WTC11 (cell line): ENCODE measurements at regions not wholly inside any gene's neighbourhood (a gene's known extent, or its start where the extent isn't known, plus 50 kb on each side); places are given as distances from the start of the nearest gene placed in this dataset.

Experiments used
- ATAC-seq: fragments of 200-7000 bp; cut with Tn5 transposase; 2 replicates; pipeline ENCODE4 v1.10.0; 2021; ENCODE audit warnings: mild to moderate bottlenecking, moderate library complexity
- CTCF ChIA-PET: fragments of 300-600 bp; sonication (Branson Sonifier 250); formaldehyde crosslinking; loops from one replicate; lab custom pipeline; 2021; ENCODE audit warnings: antibody characterized with exemption; lab: Charles Lee
- POLR2A ChIA-PET: fragments of 350-600 bp; sonication (Branson Sonifier 250); formaldehyde crosslinking; loops from one replicate; lab custom pipeline; 2021; ENCODE audit warnings: antibody characterized with exemption; lab: Charles Lee
- DNase-seq: peaks from one replicate; pipeline ENCODE4 v3.0.0; 2021; ENCODE audit warnings: low spot score
- H3K27ac Mint-ChIP-seq: 2 replicates; pipeline ENCODE4 v1.8.0; 2021; ENCODE audit warnings: mixed read lengths
- H3K27me3 Mint-ChIP-seq: 2 replicates; pipeline ENCODE4 v1.8.0; 2021; ENCODE audit warnings: low read depth, mild to moderate bottlenecking, moderate library complexity, mixed read lengths
- H3K36me3 Mint-ChIP-seq: 2 replicates; pipeline ENCODE4 v1.8.0; 2021; ENCODE audit warnings: mixed read lengths
- H3K4me1 Mint-ChIP-seq: 2 replicates; pipeline ENCODE4 v1.8.0; 2022; ENCODE audit warnings: mixed read lengths
- H3K4me3 Mint-ChIP-seq: 2 replicates; pipeline ENCODE4 v1.8.0; 2021; ENCODE audit warnings: mild to moderate bottlenecking, moderate library complexity, mixed read lengths
- H3K9me3 Mint-ChIP-seq: 2 replicates; pipeline ENCODE4 v1.8.0; 2021; ENCODE audit warnings: mixed read lengths
- ARID4B ChIP-seq: sonication (generic); formaldehyde crosslinking; IDR thresholded peaks from 2 replicates; pipeline ENCODE4 v1.8.0; 2023; ENCODE audit warnings: missing genetic modification reagents, mild to moderate bottlenecking, borderline replicate concordance
- ATF1 ChIP-seq: sonication (generic); formaldehyde crosslinking; IDR thresholded peaks from 2 replicates; pipeline ENCODE4 v1.8.1; 2023; ENCODE audit warnings: mild to moderate bottlenecking, moderate library complexity, missing genetic modification reagents
- ATF6 ChIP-seq: sonication (generic); formaldehyde crosslinking; IDR thresholded peaks from 2 replicates; pipeline ENCODE4 v1.8.1; 2023; ENCODE audit warnings: mild to moderate bottlenecking, missing genetic modification reagents
- CBFB ChIP-seq: sonication (generic); formaldehyde crosslinking; IDR thresholded peaks from 2 replicates; pipeline ENCODE4 v1.8.1; 2022; ENCODE audit warnings: mild to moderate bottlenecking, low read depth, missing genetic modification reagents
- CDX4 ChIP-seq: fragments of 250-450 bp; sonication (Bioruptor Pico); IDR thresholded peaks from 2 replicates; pipeline ENCODE4 v1.9.0; 2021; ENCODE audit warnings: moderate library complexity, mild to moderate bottlenecking, inconsistent platforms, borderline replicate concordance
- EMX1 ChIP-seq: fragments of 250-450 bp; sonication (Bioruptor Pico); IDR thresholded peaks from 2 replicates; pipeline ENCODE4 v1.8.0; 2021; ENCODE audit warnings: mild to moderate bottlenecking
- FOXJ3 ChIP-seq: sonication (generic); formaldehyde crosslinking; IDR thresholded peaks from 2 replicates; pipeline ENCODE4 v1.9.0; 2021; ENCODE audit warnings: missing genetic modification reagents, mild to moderate bottlenecking, borderline replicate concordance
- HMGA2 ChIP-seq: fragments of 250-450 bp; sonication (Bioruptor Pico); IDR thresholded peaks from 2 replicates; pipeline ENCODE4 v1.4.0; 2021; ENCODE audit warnings: mild to moderate bottlenecking, moderate library complexity
- JAZF1 ChIP-seq: fragments of 250-450 bp; sonication (Bioruptor Pico); IDR thresholded peaks from 2 replicates; pipeline ENCODE4 v1.9.0; 2021; ENCODE audit warnings: moderate library complexity, mild to moderate bottlenecking, inconsistent platforms
- JUN ChIP-seq: sonication (generic); formaldehyde crosslinking; IDR thresholded peaks from 2 replicates; pipeline ENCODE4 v1.8.0; 2023; ENCODE audit warnings: mild to moderate bottlenecking, missing genetic modification reagents
- MYBL2 ChIP-seq: sonication (generic); formaldehyde crosslinking; IDR thresholded peaks from 2 replicates; pipeline ENCODE4 v1.8.1; 2023; ENCODE audit warnings: mild to moderate bottlenecking, moderate library complexity, missing genetic modification reagents
- NFYB ChIP-seq: sonication (generic); formaldehyde crosslinking; conservative IDR thresholded peaks from 2 replicates; pipeline ENCODE4 v1.8.0; 2022; ENCODE audit warnings: low read depth, missing genetic modification reagents
- NR1H2 ChIP-seq: sonication (generic); formaldehyde crosslinking; IDR thresholded peaks from 2 replicates; pipeline ENCODE4 v1.9.0; 2021; ENCODE audit warnings: mild to moderate bottlenecking, moderate library complexity, missing genetic modification reagents
- RORB ChIP-seq: fragments of 250-450 bp; sonication (Bioruptor Pico); IDR thresholded peaks from 2 replicates; pipeline ENCODE4 v1.9.0; 2021; ENCODE audit warnings: mild to moderate bottlenecking
- SMAD3 ChIP-seq: sonication (generic); formaldehyde crosslinking; IDR thresholded peaks from 2 replicates; pipeline ENCODE4 v1.8.0; 2022; ENCODE audit warnings: missing genetic modification reagents, mild to moderate bottlenecking, borderline replicate concordance
- SMAD4 ChIP-seq: sonication (generic); formaldehyde crosslinking; IDR thresholded peaks from 2 replicates; pipeline ENCODE4 v1.8.0; 2022; ENCODE audit warnings: mild to moderate bottlenecking, missing genetic modification reagents
- TCF7 ChIP-seq: sonication (generic); formaldehyde crosslinking; IDR thresholded peaks from 2 replicates; pipeline ENCODE4 v1.8.0; 2022; ENCODE audit warnings: mild to moderate bottlenecking, low read depth, missing genetic modification reagents, moderate library complexity
- ZBTB43 ChIP-seq: sonication (generic); formaldehyde crosslinking; IDR thresholded peaks from 2 replicates; pipeline ENCODE4 v1.8.1; 2023; ENCODE audit warnings: mild to moderate bottlenecking, missing genetic modification reagents
- ZNF317 ChIP-seq: sonication (generic); formaldehyde crosslinking; IDR thresholded peaks from 2 replicates; pipeline ENCODE4 v1.8.1; 2023; ENCODE audit warnings: low read depth, mild to moderate bottlenecking, moderate library complexity, missing genetic modification reagents, borderline replicate concordance
- ZNF423 ChIP-seq: fragments of 250-450 bp; sonication (Bioruptor Pico); IDR thresholded peaks from 2 replicates; pipeline ENCODE4 v2.1.2; 2022; ENCODE audit warnings: mild to moderate bottlenecking, moderate library complexity
- ZNF671 ChIP-seq: fragments of 250-450 bp; sonication (Bioruptor Pico); IDR thresholded peaks from 2 replicates; pipeline ENCODE4 v1.8.0; 2021; ENCODE audit warnings: mild to moderate bottlenecking

- TF ChIP-seq CBFB (CRISPR knock-in tag) (no peak), FOXJ3 (no peak), JUN (CRISPR knock-in tag) (no peak), SMAD3 (CRISPR knock-in tag) (no peak), ZNF671 (CRISPR knock-in tag) (no peak), EMX1 (no peak), ARID4B (CRISPR knock-in tag) (no peak), JAZF1 (no peak), MYBL2 (no peak)
Observed at GRCh38 chr18:78831603-78832002, 148.0 kb upstream of the SALL3 start (continued).

- DNase-seq (no peak), ATAC-seq (no peak)
- peaks cover 27% of the 10 kb centered on the region for H3K9me3 Mint-ChIP-seq
- H3K36me3 Mint-ChIP-seq: peaks cover 13% of the 10 kb centered on the region
- H3K4me1 Mint-ChIP-seq: no peaks in the 10 kb centered on the region
- no peak overlapping the region for H3K4me3 Mint-ChIP-seq
- no peak for TF ChIP-seq TCF7 (CRISPR knock-in tag)
- no peak for TF ChIP-seq ATF6
- TF ChIP-seq RORB (CRISPR knock-in tag): no peak
- TF ChIP-seq ZNF423 (CRISPR knock-in tag): no peak
- no peak for TF ChIP-seq NFYB
- TF ChIP-seq HMGA2 (CRISPR knock-in tag): no peak
- TF ChIP-seq ZNF317 (CRISPR knock-in tag): no peak
- TF ChIP-seq NR1H2 (CRISPR knock-in tag): no peak
- TF ChIP-seq CDX4 (CRISPR knock-in tag): no peak
- TF ChIP-seq ATF1 (CRISPR knock-in tag): no peak
- no peak for TF ChIP-seq ZBTB43
- no peak for TF ChIP-seq FOXJ3
- no peak for TF ChIP-seq SMAD4 (CRISPR knock-in tag)
- H3K27ac Mint-ChIP-seq: no peak overlapping the region
- H3K27me3 Mint-ChIP-seq: peaks cover 2% of the 10 kb centered on the region; the same call in 1 of the 2 replicates
- ChIA-PET CTCF (no interaction called here), POLR2A (no interaction called here)
Observed at GRCh38 chr18:78833833-78834232, 145.8 kb upstream of the SALL3 start.
